ENCODE measurements at regions not wholly inside any gene's neighbourhood (a gene's known extent, or its start where the extent isn't known, plus 50 kb on each side); places are given as distances from the start of the nearest gene placed in this dataset.

GRCh38 chr3:22322861-22323260 lies 571.9 kb upstream of the ZNF385D start:
- Histone ChIP-seq H3K9me3 (replicated peaks; ENCODE audit: control insufficient read depth, insufficient read depth, low read length) (no peaks in the 10 kb centered on the region), H3K27me3 (ENCODE audit: control insufficient read depth in 2 of 2, insufficient read depth in 2 of 2, low read length in 2 of 2) (no peaks in the 10 kb centered on the region), H3K27ac (ENCODE audit: insufficient read depth, low read depth, low read length) (no peak overlapping the region), H2AFZ (ENCODE audit: low read depth, low read length) (no peak overlapping the region), H4K20me1 (replicated peaks; ENCODE audit: control insufficient read depth, extremely low read depth, insufficient read depth, low read length) (no peaks in the 10 kb centered on the region), H3K4me1 (ENCODE audit: control insufficient read depth, extremely low read depth, insufficient read depth, low read length) (no peaks in the 10 kb centered on the region), H3K9ac (replicated peaks; ENCODE audit: extremely low read depth, insufficient read depth, low read length) (no peak overlapping the region), H3K79me2 (ENCODE audit: control insufficient read depth, insufficient read depth, low read length) (no peaks in the 10 kb centered on the region), H3K9me1 (replicated peaks; ENCODE audit: control insufficient read depth, extremely low read depth, insufficient read depth, low read length) (no peaks in the 10 kb centered on the region), H3K4me3 (replicated peaks in 1 of 3; ENCODE audit: insufficient read depth in 1 of 3, low read depth in 1 of 3, low read length in 3 of 3) (no peak overlapping the region), H3K4me2 (ENCODE audit: insufficient read depth, low read length) (no peak overlapping the region), H3K36me3 (ENCODE audit: control insufficient read depth in 2 of 2, extremely low read depth in 1 of 2, insufficient read depth in 2 of 2, low read length in 2 of 2) (no peaks in the 10 kb centered on the region)
- CTCF ChIA-PET: no interaction called here
- dilution Hi-C loops (cut with MboI; ENCODE audit: extremely low pct_ligation_motif_present, low sequenced_read_pairs): no loop called here
- FAIRE-seq (no peak), DNase-seq (ENCODE audit: low read depth, low spot score) (no peak)
- no TSS peak for BruUV-seq (replicated peaks)
- TF ChIP-seq POLR2A (IDR thresholded peaks at IDR 0.05; ENCODE audit: low read depth, low read length): no peak
- no peak for TF ChIP-seq POLR2AphosphoS5 (IDR thresholded peaks at IDR 0.05; ENCODE audit: insufficient read depth, low read depth, low read length)
- TF ChIP-seq EZH2 (IDR thresholded peaks at IDR 0.05; ENCODE audit: borderline replicate concordance, low read depth, low read length, severe bottlenecking): no peak
- TF ChIP-seq, protein P1, sequence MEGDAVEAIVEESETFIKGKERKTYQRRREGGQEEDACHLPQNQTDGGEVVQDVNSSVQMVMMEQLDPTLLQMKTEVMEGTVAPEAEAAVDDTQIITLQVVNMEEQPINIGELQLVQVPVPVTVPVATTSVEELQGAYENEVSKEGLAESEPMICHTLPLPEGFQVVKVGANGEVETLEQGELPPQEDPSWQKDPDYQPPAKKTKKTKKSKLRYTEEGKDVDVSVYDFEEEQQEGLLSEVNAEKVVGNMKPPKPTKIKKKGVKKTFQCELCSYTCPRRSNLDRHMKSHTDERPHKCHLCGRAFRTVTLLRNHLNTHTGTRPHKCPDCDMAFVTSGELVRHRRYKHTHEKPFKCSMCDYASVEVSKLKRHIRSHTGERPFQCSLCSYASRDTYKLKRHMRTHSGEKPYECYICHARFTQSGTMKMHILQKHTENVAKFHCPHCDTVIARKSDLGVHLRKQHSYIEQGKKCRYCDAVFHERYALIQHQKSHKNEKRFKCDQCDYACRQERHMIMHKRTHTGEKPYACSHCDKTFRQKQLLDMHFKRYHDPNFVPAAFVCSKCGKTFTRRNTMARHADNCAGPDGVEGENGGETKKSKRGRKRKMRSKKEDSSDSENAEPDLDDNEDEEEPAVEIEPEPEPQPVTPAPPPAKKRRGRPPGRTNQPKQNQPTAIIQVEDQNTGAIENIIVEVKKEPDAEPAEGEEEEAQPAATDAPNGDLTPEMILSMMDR (IDR thresholded peaks at IDR 0.05; ENCODE audit: extremely low read depth in 1 of 2, insufficient read depth in 1 of 2, low read depth in 1 of 2, low read length in 2 of 2): no peak
- no peak for TF ChIP-seq GATA2 (IDR thresholded peaks at IDR 0.05; ENCODE audit: insufficient read depth, insufficient read length, low read depth, low read length)
- TF ChIP-seq MYC (IDR thresholded peaks at IDR 0.05; ENCODE audit: low read depth, low read length): no peak
- no peak for TF ChIP-seq FOS (IDR thresholded peaks at IDR 0.05; ENCODE audit: borderline replicate concordance, insufficient read depth, low read length)
- no peak for TF ChIP-seq MAX (IDR thresholded peaks at IDR 0.05; ENCODE audit: insufficient read depth, insufficient read length)
- TF ChIP-seq JUN (IDR thresholded peaks at IDR 0.05; ENCODE audit: borderline replicate concordance, insufficient read depth, insufficient read length, low read depth): no peak
- POLR2A ChIA-PET: no interaction called here
- intact Hi-C loops (cut with micrococcal nuclease): no loop called here

All from endothelial cell of umbilical vein (primary cell).